Heart left ventricle (tissue), 13 donors: ENCODE measurements at regions not wholly inside any gene's neighbourhood (a gene's known extent, or its start where the extent isn't known, plus 50 kb on each side); places are given as distances from the start of the nearest gene placed in this dataset.

ENCODE experiments used
- CTCF ChIP-seq, 12 donors: fragments of 200-600 bp; sonication (generic) in 4 of 12; IDR thresholded peaks; one replicate each; pipeline versions ENCODE4 v1.5.0 to v1.8.0; 2018 to 2022; ENCODE audit warnings: antibody characterized with exemption in 12 of 12, mild to moderate bottlenecking in 5 of 12
- POLR2A ChIP-seq, 2 donors: fragments of 450-650 bp; IDR thresholded peaks; one replicate each; pipeline ENCODE4 v1.6.1; 2017; ENCODE audit warnings: antibody characterized with exemption in 2 of 2, mild to moderate bottlenecking in 2 of 2, moderate library complexity in 2 of 2
- donor health status: ischemic (EF 13 %, LVEDD 7.1; RV severe dilation, severe dysfunction).
- donor health status: DM: no; HTN: yes; CAD: no.
- donor health status: DM: no; HTN: no; CAD: no.
- donor health status: ischemic (EF 25% LVEDD 6.9; RV normal size, moderate dysfunction).
- donor health status: ischemic (EF 25% LVEDD 5.7; RV mildly dilated, moderate dysfunction).
- donor health status: ischemic (EF 35%, LVEDD 5.7; RV mildly dilated, moderate dysfunction).
- donor health status: nonischemic (EF 11% LVEDD 7.7; RV severe dilation, severe dysfunction).
- donor health status: DM: yes; HTN: yes; CAD: no.
- donor health status: PGD.
- donor health status: ischemic (EF 29% LVEDD 5.4; RV normal size, mild dysfunction).
- donor health status: nonischemic (EF 23%, LVEDD 6.1; RV moderate dilation, normal function).

DNA sequence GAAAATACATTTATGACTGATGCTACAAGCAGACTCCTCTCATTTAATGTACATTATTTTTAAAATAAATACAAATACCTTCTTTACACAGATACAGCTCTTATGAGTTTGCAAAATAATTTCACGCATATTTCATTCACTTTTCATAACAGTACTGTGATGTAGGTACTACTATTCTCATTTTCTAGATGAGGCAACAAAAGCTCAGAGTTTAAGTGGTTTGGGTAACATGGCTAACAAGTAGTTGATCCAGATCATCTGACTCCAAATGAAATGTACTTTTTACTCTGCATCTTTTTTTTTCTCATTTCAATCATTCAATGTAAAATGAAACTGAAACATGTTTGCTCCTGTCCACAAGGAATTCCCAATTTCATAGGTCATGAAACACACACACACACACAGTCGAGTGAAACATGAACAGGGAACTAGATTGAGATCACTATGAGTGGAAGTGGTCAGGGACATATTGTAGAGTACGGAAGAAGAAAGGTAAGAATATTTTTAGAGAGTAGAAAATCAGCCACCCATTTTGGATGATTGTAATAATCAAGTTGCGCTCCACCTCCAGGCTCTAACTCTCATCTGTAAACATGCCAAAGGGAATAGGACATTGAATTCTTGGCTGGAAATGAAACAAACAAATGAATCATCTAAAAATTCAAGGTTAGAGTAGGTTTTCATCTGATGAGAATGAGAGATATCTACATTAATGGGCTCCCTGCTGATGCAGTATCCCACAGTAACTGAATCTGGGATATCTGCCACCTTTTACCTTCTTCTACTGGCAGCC is 92.4 kb downstream of the CLDN1 start:
- no peak for TF ChIP-seq CTCF (IDR thresholded peaks at IDR 0.05)
- TF ChIP-seq POLR2A (IDR thresholded peaks at IDR 0.05), result no peak
